Endothelial cell (in vitro differentiated cells): ENCODE measurements at regions not wholly inside any gene's neighbourhood (a gene's known extent, or its start where the extent isn't known, plus 50 kb on each side); places are given as distances from the start of the nearest gene placed in this dataset.
"Not testable (repeated sequence)": the region's sequence is repeated elsewhere in the genome, so short reads cannot be mapped to it uniquely, and the experiment has no call there.

Experiments used
- DNase-seq: peaks from one replicate; pipeline ENCODE4 v3.0.0; 2021; ENCODE audit warnings: low spot score
- H3K27ac Mint-ChIP-seq: one replicate; pipeline ENCODE4 v1.8.0; 2021; ENCODE audit warnings: mixed read lengths, inconsistent platforms; ENCODE audit not compliant: unreplicated experiment
- H3K27me3 Mint-ChIP-seq: one replicate; pipeline ENCODE4 v1.8.0; 2021; ENCODE audit warnings: mild to moderate bottlenecking, moderate library complexity, mixed read lengths, inconsistent platforms; ENCODE audit not compliant: unreplicated experiment
- H3K36me3 Mint-ChIP-seq: one replicate; pipeline ENCODE4 v1.8.0; 2021; ENCODE audit warnings: mild to moderate bottlenecking, low read depth, mixed read lengths, inconsistent platforms; ENCODE audit not compliant: unreplicated experiment
- H3K4me1 Mint-ChIP-seq: one replicate; pipeline ENCODE4 v1.8.0; 2021; ENCODE audit warnings: mild to moderate bottlenecking, mixed read lengths, inconsistent platforms; ENCODE audit not compliant: unreplicated experiment
- H3K4me3 Mint-ChIP-seq: one replicate; pipeline ENCODE4 v1.8.0; 2021; ENCODE audit warnings: mild to moderate bottlenecking, mixed read lengths, inconsistent platforms; ENCODE audit not compliant: unreplicated experiment
- H3K9me3 Mint-ChIP-seq: one replicate; pipeline ENCODE4 v1.8.0; 2021; ENCODE audit warnings: mixed read lengths, inconsistent platforms; ENCODE audit not compliant: unreplicated experiment
- TF ChIP-seq, protein P1 (sequence below): fragments of 200-600 bp; sonication (generic); IDR thresholded peaks from one replicate; pipeline ENCODE4 v1.5.0; 2021; ENCODE audit warnings: antibody characterized with exemption; ENCODE audit not compliant: unreplicated experiment

DNA sequence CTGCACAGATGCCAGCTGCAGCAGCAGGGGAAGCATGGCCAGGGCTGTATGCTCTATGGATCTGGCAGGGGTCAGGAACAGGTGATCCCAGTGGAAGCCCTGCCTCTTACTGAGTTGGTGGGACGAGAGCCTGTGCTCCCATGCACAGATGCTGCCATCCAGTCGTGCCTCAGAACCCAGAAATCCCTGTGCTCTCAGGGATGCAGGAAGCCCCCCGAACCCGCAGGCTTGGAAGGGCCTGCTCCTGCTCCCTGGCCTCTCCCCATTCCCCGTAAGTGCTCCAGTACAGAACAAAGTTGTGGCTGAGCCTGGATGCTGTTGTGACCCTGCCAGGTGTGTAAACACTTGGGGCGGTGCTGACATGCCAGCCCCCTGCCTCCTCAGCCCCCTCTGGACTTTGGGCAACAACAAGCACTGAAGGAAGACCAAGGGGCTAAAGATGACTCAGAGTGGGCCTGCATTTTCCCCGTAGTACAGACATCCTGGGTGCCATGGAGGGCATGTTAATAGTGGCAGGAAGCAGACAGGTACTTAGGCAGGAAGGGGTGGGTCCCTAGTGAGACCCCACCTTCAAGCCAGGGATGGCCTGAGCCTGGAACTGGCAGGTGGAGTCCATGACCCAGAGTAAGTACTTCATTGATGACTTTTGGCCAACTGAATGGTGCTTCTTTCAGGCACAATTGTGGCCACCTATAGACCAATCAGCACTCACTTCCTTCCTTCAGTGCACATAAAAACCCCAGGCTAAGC lies 1640.7 kb downstream of the C4orf33 start:
- Mint-ChIP-seq H3K27ac (no peak overlapping the region), H3K4me1 (no peaks in the 10 kb centered on the region), H3K9me3 (no peaks in the 10 kb centered on the region), H3K4me3 (no peak overlapping the region), H3K27me3 (peaks cover 4% of the 10 kb centered on the region), H3K36me3 (no peaks in the 10 kb centered on the region)
- TF ChIP-seq, protein P1, sequence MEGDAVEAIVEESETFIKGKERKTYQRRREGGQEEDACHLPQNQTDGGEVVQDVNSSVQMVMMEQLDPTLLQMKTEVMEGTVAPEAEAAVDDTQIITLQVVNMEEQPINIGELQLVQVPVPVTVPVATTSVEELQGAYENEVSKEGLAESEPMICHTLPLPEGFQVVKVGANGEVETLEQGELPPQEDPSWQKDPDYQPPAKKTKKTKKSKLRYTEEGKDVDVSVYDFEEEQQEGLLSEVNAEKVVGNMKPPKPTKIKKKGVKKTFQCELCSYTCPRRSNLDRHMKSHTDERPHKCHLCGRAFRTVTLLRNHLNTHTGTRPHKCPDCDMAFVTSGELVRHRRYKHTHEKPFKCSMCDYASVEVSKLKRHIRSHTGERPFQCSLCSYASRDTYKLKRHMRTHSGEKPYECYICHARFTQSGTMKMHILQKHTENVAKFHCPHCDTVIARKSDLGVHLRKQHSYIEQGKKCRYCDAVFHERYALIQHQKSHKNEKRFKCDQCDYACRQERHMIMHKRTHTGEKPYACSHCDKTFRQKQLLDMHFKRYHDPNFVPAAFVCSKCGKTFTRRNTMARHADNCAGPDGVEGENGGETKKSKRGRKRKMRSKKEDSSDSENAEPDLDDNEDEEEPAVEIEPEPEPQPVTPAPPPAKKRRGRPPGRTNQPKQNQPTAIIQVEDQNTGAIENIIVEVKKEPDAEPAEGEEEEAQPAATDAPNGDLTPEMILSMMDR: no peak
- DNase-seq: no peak

DNA sequence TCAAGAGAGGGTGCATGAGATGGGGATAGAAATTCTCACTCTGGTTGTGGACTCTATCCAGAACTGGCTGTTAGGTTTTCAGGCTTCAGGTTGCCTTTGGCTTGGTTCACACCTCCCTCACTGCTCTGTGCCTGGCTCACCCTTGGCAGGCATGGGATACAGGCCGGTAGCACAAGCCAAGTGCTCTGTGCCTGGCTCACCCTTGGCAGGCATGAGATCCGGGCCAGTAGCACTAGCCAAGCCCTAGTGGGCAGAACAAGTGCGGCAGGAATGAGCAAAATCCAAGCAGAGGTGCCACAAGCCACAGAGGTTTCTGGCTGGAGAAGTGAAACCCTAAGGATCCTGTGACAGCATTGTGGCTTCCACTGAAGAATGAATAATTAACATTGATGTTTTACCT lies 1642.3 kb downstream of the C4orf33 start:
- Mint-ChIP-seq H3K4me3 (no peak overlapping the region), H3K27ac (no peak overlapping the region), H3K9me3 (no peaks in the 10 kb centered on the region), H3K27me3 (peaks cover 4% of the 10 kb centered on the region), H3K4me1 (no peaks in the 10 kb centered on the region), H3K36me3 (no peaks in the 10 kb centered on the region)
- DNase-seq: no peak
- TF ChIP-seq, protein P1: no peak

DNA sequence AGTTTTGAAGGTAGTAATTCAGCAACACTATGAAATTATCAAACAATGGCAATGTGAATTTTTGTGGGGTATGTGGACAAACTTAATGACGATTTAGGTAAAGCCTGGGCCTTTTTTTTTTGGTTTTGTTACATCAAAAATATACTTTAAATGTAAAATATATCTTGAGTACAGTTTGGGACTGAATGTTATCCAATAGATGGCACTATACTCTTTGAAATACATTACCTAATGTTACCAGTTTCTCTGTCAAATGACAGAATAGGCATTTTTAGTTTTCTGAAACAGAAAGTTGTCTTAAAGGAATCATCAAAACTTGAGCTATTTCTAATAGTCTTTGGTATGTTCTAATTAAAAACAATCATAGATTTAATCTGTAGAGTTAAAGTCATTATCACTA lies 1651.9 kb downstream of the C4orf33 start:
- Mint-ChIP-seq H3K4me3 (no peak overlapping the region), H3K4me1 (no peaks in the 10 kb centered on the region), H3K27ac (no peak overlapping the region), H3K27me3 (no peaks in the 10 kb centered on the region), H3K36me3 (no peaks in the 10 kb centered on the region), H3K9me3 (no peaks in the 10 kb centered on the region)
- DNase-seq: no peak
- TF ChIP-seq, protein P1: no peak

DNA sequence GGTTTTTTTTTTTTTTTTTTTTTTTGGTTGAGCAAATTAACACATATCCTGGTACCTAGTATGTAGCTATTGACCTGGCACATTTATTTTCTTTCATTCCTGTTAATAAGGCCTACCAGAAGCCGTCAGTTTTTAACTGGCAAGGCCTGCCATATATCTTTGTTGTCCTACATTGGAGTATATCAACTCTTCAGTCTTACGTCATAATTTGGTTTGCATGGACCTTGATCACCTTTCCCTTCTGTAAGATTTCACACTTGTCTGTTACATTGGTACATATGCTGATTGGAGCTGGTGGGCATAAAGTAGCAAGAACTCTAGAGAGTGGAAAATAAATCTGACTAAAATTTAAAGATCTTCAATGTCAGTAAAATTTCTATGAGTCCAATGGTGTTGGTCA lies 1658.0 kb downstream of the C4orf33 start:
- H3K36me3 Mint-ChIP-seq: no peaks in the 10 kb centered on the region
- no peak overlapping the region for H3K27ac Mint-ChIP-seq
- TF ChIP-seq, protein P1: no peak
- H3K9me3 Mint-ChIP-seq: no peaks in the 10 kb centered on the region
- no peaks in the 10 kb centered on the region for H3K27me3 Mint-ChIP-seq
- H3K4me3 Mint-ChIP-seq: no peak overlapping the region
- no peak for DNase-seq
- H3K4me1 Mint-ChIP-seq: no peaks in the 10 kb centered on the region

DNA sequence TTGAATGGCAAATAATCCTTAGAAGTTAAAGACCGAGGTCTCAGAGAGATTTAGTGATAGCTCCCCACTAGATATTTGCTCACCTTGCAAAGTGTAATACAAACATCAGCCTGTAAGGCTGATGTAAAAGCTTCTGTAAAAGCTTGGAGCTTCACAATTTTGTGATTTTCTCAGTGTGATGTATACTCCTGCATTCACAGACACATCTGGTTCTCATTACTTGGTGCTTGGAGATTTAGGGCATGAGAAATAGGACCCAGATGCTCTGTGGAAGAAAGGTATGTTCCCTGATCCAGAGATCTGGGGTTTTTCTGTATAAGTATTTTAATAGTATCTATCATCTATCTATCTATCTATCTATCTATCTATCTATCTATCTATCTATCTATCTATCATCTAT lies 1664.3 kb downstream of the C4orf33 start:
- DNase-seq: no peak
- TF ChIP-seq, protein P1: no peak
- H3K4me1 Mint-ChIP-seq: no peaks in the 10 kb centered on the region
- H3K36me3 Mint-ChIP-seq: no peaks in the 10 kb centered on the region
- no peaks in the 10 kb centered on the region for H3K9me3 Mint-ChIP-seq
- peaks cover 1% of the 10 kb centered on the region for H3K27me3 Mint-ChIP-seq
- H3K27ac Mint-ChIP-seq: no peak overlapping the region
- H3K4me3 Mint-ChIP-seq: no peak overlapping the region

DNA sequence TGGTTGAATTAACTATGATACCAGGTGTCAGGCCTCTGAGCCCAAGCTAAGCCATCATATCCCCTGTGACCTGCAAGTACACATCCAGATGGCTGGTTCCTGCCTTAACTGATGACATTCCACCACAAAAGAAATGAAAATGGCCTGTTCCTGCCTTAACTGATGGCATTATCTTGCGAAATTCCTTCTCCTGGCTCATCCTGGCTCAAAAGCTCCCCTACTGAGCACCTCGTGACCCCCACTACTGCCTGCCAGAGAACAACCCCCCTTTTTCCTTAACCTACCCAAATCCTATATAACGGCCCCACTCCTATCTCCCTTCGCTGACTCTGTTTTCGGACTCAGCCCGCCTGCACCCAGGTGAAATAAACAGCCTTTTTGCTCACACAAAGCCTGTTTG lies 1671.4 kb downstream of the C4orf33 start:
- not testable (repeated sequence) for H3K27me3 Mint-ChIP-seq, H3K27ac Mint-ChIP-seq, H3K4me3 Mint-ChIP-seq, H3K36me3 Mint-ChIP-seq, H3K4me1 Mint-ChIP-seq, H3K9me3 Mint-ChIP-seq, DNase-seq

DNA sequence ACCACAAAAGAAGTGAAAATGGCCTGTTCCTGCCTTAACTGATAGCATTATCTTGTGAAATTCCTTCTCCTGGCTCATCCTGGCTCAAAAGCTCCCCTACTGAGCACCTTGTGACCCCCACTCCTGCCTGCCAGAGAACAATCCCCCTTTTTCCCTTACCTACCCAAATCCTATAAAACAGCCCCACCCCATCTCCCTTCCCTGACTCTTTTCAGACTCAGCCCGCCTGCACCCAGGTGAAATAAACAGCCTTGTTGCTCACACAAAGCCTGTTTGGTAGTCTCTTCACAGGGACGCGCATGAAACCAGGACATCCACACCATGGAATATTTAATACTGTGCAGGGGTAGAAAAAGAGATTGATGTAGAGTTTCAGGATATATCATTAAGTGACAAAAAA lies 1677.0 kb downstream of the C4orf33 start:
- DNase-seq, H3K4me1 Mint-ChIP-seq, H3K27ac Mint-ChIP-seq, H3K9me3 Mint-ChIP-seq, H3K27me3 Mint-ChIP-seq, H3K4me3 Mint-ChIP-seq, H3K36me3 Mint-ChIP-seq: not testable (repeated sequence)
